ENCODE measurements at regions not wholly inside any gene's neighbourhood (a gene's known extent, or its start where the extent isn't known, plus 50 kb on each side); places are given as distances from the start of the nearest gene placed in this dataset.

- Histone ChIP-seq H3K4me3 (no peak overlapping the region), H3K4me1 (no peaks in the 10 kb centered on the region), H3K36me3 (no peaks in the 10 kb centered on the region), H3K27me3 (no peaks in the 10 kb centered on the region), H3K9me3 (no peaks in the 10 kb centered on the region), H3K27ac (replicated peaks in 1 of 4) (no peak overlapping the region)
- TF ChIP-seq, protein P1, sequence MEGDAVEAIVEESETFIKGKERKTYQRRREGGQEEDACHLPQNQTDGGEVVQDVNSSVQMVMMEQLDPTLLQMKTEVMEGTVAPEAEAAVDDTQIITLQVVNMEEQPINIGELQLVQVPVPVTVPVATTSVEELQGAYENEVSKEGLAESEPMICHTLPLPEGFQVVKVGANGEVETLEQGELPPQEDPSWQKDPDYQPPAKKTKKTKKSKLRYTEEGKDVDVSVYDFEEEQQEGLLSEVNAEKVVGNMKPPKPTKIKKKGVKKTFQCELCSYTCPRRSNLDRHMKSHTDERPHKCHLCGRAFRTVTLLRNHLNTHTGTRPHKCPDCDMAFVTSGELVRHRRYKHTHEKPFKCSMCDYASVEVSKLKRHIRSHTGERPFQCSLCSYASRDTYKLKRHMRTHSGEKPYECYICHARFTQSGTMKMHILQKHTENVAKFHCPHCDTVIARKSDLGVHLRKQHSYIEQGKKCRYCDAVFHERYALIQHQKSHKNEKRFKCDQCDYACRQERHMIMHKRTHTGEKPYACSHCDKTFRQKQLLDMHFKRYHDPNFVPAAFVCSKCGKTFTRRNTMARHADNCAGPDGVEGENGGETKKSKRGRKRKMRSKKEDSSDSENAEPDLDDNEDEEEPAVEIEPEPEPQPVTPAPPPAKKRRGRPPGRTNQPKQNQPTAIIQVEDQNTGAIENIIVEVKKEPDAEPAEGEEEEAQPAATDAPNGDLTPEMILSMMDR (IDR thresholded peaks at IDR 0.05), result no peak
- TF ChIP-seq POLR2AphosphoS5 (IDR thresholded peaks at IDR 0.05) (no peak), EP300 (IDR thresholded peaks at IDR 0.05) (no peak), POLR2A (IDR thresholded peaks at IDR 0.05; ENCODE audit: low read depth) (no peak)
- 93% methylated on average over 3 of the region's 3 CpGs for WGBS
- no peak for DNase-seq (ENCODE audit: extremely low spot score)
- intact Hi-C loops (cut with DNase I), result no loop called here
Measured at GRCh38 chr1:232872284-232872683, 67.1 kb downstream of the MAP10 start.

- no peak for TF ChIP-seq POLR2AphosphoS5 (IDR thresholded peaks at IDR 0.05)
- TF ChIP-seq, protein P1 (IDR thresholded peaks at IDR 0.05), result no peak
- no peak for TF ChIP-seq POLR2A (IDR thresholded peaks at IDR 0.05; ENCODE audit: low read depth)
- no peak for TF ChIP-seq EP300 (IDR thresholded peaks at IDR 0.05)
- DNase-seq (ENCODE audit: extremely low spot score), result peak; percentile 64
- Histone ChIP-seq H3K9me3 (no peaks in the 10 kb centered on the region), H3K36me3 (no peaks in the 10 kb centered on the region), H3K4me1 (no peaks in the 10 kb centered on the region), H3K4me3 (no peak overlapping the region), H3K27ac (replicated peaks in 1 of 4) (no peak overlapping the region), H3K27me3 (no peaks in the 10 kb centered on the region)
- WGBS, result 80% methylated on average over 4 of the region's 4 CpGs
- intact Hi-C loops (cut with DNase I), result no loop called here
Measured at GRCh38 chr1:232872738-232873137, 67.5 kb downstream of the MAP10 start.

- H3K36me3 ChIP-seq, result no peaks in the 10 kb centered on the region
- H3K4me1 ChIP-seq, result no peaks in the 10 kb centered on the region
- H3K4me3 ChIP-seq, result no peak overlapping the region
- TF ChIP-seq POLR2AphosphoS5 (IDR thresholded peaks at IDR 0.05) (no peak), EP300 (IDR thresholded peaks at IDR 0.05) (no peak)
- TF ChIP-seq, protein P1 (IDR thresholded peaks at IDR 0.05), result no peak
- 92% methylated on average over 5 of the region's 5 CpGs for WGBS
- no peak overlapping the region for H3K27ac ChIP-seq (replicated peaks in 1 of 4)
- H3K27me3 ChIP-seq, result no peaks in the 10 kb centered on the region
- peak; percentile 81 for DNase-seq (ENCODE audit: extremely low spot score)
- no peaks in the 10 kb centered on the region for H3K9me3 ChIP-seq
- intact Hi-C loops (cut with DNase I), result no loop called here
Measured at GRCh38 chr1:232873412-232873811, 68.2 kb downstream of the MAP10 start.

DNA sequence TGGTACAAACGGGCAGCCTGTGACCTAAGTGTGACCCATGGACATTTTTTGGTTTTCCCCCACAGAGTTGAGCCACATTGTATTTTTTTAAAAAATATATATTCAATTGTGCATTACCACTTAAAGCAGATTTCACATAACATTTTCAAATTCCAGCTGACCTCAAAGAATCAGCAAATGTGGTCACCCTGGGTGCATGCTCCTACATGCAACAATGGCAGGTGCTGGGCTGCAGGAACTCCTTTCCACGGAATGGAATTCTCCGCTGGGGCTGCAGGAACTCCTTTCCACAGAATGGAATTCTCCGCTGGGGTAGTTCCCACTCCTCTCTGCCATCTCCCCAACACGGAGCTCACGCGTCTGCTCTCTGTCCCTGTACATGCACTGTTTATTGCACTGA is 68.7 kb downstream of the MAP10 start:
- 98% methylated on average over 7 of the region's 7 CpGs for WGBS
- Histone ChIP-seq H3K4me3 (no peak overlapping the region), H3K27me3 (no peaks in the 10 kb centered on the region), H3K36me3 (no peaks in the 10 kb centered on the region), H3K4me1 (no peaks in the 10 kb centered on the region), H3K9me3 (no peaks in the 10 kb centered on the region), H3K27ac (replicated peaks in 1 of 4) (no peak overlapping the region)
- TF ChIP-seq, protein P1 (IDR thresholded peaks at IDR 0.05), result no peak
- TF ChIP-seq POLR2AphosphoS5 (IDR thresholded peaks at IDR 0.05), result no peak
- TF ChIP-seq POLR2A (IDR thresholded peaks at IDR 0.05; ENCODE audit: low read depth), result no peak
- TF ChIP-seq EP300 (IDR thresholded peaks at IDR 0.05), result no peak
- intact Hi-C loops (cut with DNase I), result no loop called here
- no peak for DNase-seq (ENCODE audit: extremely low spot score)

- Histone ChIP-seq H3K27ac (replicated peaks in 1 of 4) (no peak overlapping the region), H3K4me3 (no peak overlapping the region), H3K4me1 (no peaks in the 10 kb centered on the region), H3K27me3 (no peaks in the 10 kb centered on the region), H3K9me3 (no peaks in the 10 kb centered on the region), H3K36me3 (no peaks in the 10 kb centered on the region)
- no peak for TF ChIP-seq POLR2A (IDR thresholded peaks at IDR 0.05; ENCODE audit: low read depth)
- TF ChIP-seq POLR2AphosphoS5 (IDR thresholded peaks at IDR 0.05), result no peak
- TF ChIP-seq EP300 (IDR thresholded peaks at IDR 0.05), result no peak
- TF ChIP-seq, protein P1 (IDR thresholded peaks at IDR 0.05), result no peak
- WGBS, result 74% methylated on average over 5 of the region's 5 CpGs
- no peak for DNase-seq (ENCODE audit: extremely low spot score)
- intact Hi-C loops (cut with DNase I), result no loop called here
Measured at GRCh38 chr1:232875536-232875935, 70.3 kb downstream of the MAP10 start.
